ENCODE measurements at regions not wholly inside any gene's neighbourhood (a gene's known extent, or its start where the extent isn't known, plus 50 kb on each side); places are given as distances from the start of the nearest gene placed in this dataset.

DNA sequence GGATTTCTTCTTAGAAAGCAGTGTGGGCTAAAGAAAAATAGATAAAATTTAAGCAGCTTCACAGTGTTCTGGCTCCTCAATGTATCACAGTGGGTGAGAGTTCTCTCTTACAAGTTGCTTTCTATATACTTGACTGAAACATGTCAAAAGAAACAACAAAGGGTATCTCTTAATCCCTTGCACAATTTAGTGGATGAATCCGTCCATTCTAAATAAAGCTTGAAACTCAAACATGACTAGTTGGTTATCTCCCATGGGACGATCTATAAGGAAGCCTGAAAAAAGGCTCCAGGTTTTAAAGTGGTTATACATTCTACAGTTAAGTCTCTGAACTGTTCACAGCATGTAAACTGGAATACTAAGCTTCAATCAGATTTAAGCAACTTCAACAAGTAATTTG, 993.1 kb upstream of the CNTN5 start:
- DNase-seq (ENCODE audit: insufficient read length, low spot score) (no peak), FAIRE-seq (no peak)
- TF ChIP-seq TAF1 (IDR thresholded peaks at IDR 0.05; ENCODE audit: low read depth, low read length) (no peak), POLR2AphosphoS5 (IDR thresholded peaks at IDR 0.05; ENCODE audit: low read depth, low read length) (no peak), SPI1 (IDR thresholded peaks at IDR 0.05; ENCODE audit: low read depth, low read length) (no peak), PAX5 (IDR thresholded peaks at IDR 0.05; ENCODE audit: insufficient read depth, low read length, severe bottlenecking) (no peak), POLR2A (IDR thresholded peaks at IDR 0.05; ENCODE audit: low read depth, low read length) (no peak), POU2F2 (IDR thresholded peaks at IDR 0.05; ENCODE audit: low read depth, low read length) (no peak)

DNA sequence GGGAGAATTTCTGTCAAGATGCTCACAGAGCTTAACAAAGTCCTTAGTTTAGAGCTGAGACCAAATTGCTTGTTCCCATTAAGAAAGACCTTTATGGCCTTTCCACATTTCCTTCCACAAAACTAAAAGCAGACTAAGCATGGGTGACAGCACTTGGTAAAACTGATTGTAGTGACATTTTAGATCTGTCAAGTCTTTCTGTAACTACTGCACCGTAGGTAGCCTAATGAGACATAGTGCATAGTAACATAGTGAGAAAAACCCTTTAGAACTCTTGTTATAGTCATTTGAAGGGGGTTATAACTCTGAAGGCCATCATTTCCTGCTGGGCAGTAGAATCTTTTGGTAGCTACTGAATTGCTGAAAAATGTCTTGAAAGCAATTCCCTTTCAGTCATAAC, 990.9 kb upstream of the CNTN5 start:
- no peak for TF ChIP-seq POU2F2 (IDR thresholded peaks at IDR 0.05; ENCODE audit: low read depth, low read length)
- TF ChIP-seq SPI1 (IDR thresholded peaks at IDR 0.05; ENCODE audit: low read depth, low read length) = no peak
- TF ChIP-seq TAF1 (IDR thresholded peaks at IDR 0.05; ENCODE audit: low read depth, low read length) = no peak
- no peak for TF ChIP-seq PAX5 (IDR thresholded peaks at IDR 0.05; ENCODE audit: insufficient read depth, low read length, severe bottlenecking)
- no peak for TF ChIP-seq POLR2AphosphoS5 (IDR thresholded peaks at IDR 0.05; ENCODE audit: low read depth, low read length)
- no peak for TF ChIP-seq POLR2A (IDR thresholded peaks at IDR 0.05; ENCODE audit: low read depth, low read length)
- DNase-seq (ENCODE audit: insufficient read length, low spot score) (no peak), FAIRE-seq (no peak)

DNA sequence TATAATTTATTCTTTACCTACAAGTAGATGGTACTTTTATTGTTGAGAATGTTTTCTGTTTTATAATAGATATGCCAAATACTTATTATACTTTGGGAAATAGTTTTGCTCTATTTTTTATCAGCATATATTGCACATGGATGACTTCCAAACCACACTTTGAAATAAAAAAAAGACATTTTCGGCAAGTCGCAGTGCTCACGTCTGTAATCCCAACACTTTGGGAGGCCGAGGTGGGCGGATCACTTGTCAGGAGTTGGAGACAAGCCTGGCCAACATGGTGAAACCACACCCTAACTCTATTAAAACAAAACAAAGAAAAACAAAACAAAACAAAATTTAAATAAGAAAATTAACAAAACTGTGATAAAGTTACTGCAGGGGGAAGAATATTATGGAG, 983.9 kb upstream of the CNTN5 start:
- no peak for DNase-seq (ENCODE audit: insufficient read length, low spot score)
- FAIRE-seq = no peak
- no peak for TF ChIP-seq POLR2AphosphoS5 (IDR thresholded peaks at IDR 0.05; ENCODE audit: low read depth, low read length)
- TF ChIP-seq PAX5 (IDR thresholded peaks at IDR 0.05; ENCODE audit: insufficient read depth, low read length, severe bottlenecking) = no peak
- TF ChIP-seq POU2F2 (IDR thresholded peaks at IDR 0.05; ENCODE audit: low read depth, low read length) = no peak
- no peak for TF ChIP-seq TAF1 (IDR thresholded peaks at IDR 0.05; ENCODE audit: low read depth, low read length)
- TF ChIP-seq POLR2A (IDR thresholded peaks at IDR 0.05; ENCODE audit: low read depth, low read length) = no peak
- TF ChIP-seq SPI1 (IDR thresholded peaks at IDR 0.05; ENCODE audit: low read depth, low read length) = no peak

- FAIRE-seq = no peak
- no peak for TF ChIP-seq POLR2A (IDR thresholded peaks at IDR 0.05; ENCODE audit: low read depth, low read length)
- TF ChIP-seq TAF1 (IDR thresholded peaks at IDR 0.05; ENCODE audit: low read depth, low read length) = no peak
- TF ChIP-seq SPI1 (IDR thresholded peaks at IDR 0.05; ENCODE audit: low read depth, low read length) = no peak
- TF ChIP-seq POLR2AphosphoS5 (IDR thresholded peaks at IDR 0.05; ENCODE audit: low read depth, low read length) = no peak
- TF ChIP-seq PAX5 (IDR thresholded peaks at IDR 0.05; ENCODE audit: insufficient read depth, low read length, severe bottlenecking) = no peak
- TF ChIP-seq POU2F2 (IDR thresholded peaks at IDR 0.05; ENCODE audit: low read depth, low read length) = no peak
- no peak for DNase-seq (ENCODE audit: insufficient read length, low spot score)
Measured at GRCh38 chr11:98040061-98040808, 980.5 kb upstream of the CNTN5 start.

DNA sequence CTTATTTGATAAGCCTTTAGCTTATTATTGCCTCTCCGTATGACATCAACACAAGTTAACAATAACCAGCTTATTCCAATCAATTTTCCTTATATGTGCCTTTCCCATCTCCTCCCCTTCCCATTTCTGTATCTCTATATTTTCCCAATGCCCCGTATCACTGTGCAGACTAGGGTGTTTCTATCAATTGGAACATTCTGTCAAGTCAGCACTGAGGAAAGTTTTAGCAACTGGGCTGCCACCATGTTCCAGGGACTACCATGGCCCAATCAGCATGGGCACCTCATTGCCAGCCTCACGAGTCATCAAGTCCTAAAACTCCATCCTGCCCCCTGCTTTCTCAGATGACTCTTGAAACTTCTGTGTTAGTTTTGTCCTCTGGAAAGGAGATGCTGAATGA, 973.1 kb upstream of the CNTN5 start:
- no peak for FAIRE-seq
- no peak for DNase-seq (ENCODE audit: insufficient read length, low spot score)
- TF ChIP-seq POLR2AphosphoS5 (IDR thresholded peaks at IDR 0.05; ENCODE audit: low read depth, low read length) = no peak
- no peak for TF ChIP-seq POLR2A (IDR thresholded peaks at IDR 0.05; ENCODE audit: low read depth, low read length)
- no peak for TF ChIP-seq SPI1 (IDR thresholded peaks at IDR 0.05; ENCODE audit: low read depth, low read length)
- TF ChIP-seq POU2F2 (IDR thresholded peaks at IDR 0.05; ENCODE audit: low read depth, low read length) = no peak
- TF ChIP-seq PAX5 (IDR thresholded peaks at IDR 0.05; ENCODE audit: insufficient read depth, low read length, severe bottlenecking) = no peak
- TF ChIP-seq TAF1 (IDR thresholded peaks at IDR 0.05; ENCODE audit: low read depth, low read length) = no peak

GRCh38 chr11:98053851-98054250, 966.9 kb upstream of the CNTN5 start:
- TF ChIP-seq TAF1 (IDR thresholded peaks at IDR 0.05; ENCODE audit: low read depth, low read length) = no peak
- TF ChIP-seq POLR2AphosphoS5 (IDR thresholded peaks at IDR 0.05; ENCODE audit: low read depth, low read length) = no peak
- no peak for TF ChIP-seq PAX5 (IDR thresholded peaks at IDR 0.05; ENCODE audit: insufficient read depth, low read length, severe bottlenecking)
- no peak for TF ChIP-seq POU2F2 (IDR thresholded peaks at IDR 0.05; ENCODE audit: low read depth, low read length)
- no peak for TF ChIP-seq POLR2A (IDR thresholded peaks at IDR 0.05; ENCODE audit: low read depth, low read length)
- TF ChIP-seq SPI1 (IDR thresholded peaks at IDR 0.05; ENCODE audit: low read depth, low read length) = no peak
- FAIRE-seq = no peak
- no peak for DNase-seq (ENCODE audit: insufficient read length, low spot score)

- FAIRE-seq (no peak), DNase-seq (ENCODE audit: insufficient read length, low spot score) (no peak)
- TF ChIP-seq POU2F2 (IDR thresholded peaks at IDR 0.05; ENCODE audit: low read depth, low read length) (no peak), TAF1 (IDR thresholded peaks at IDR 0.05; ENCODE audit: low read depth, low read length) (no peak), SPI1 (IDR thresholded peaks at IDR 0.05; ENCODE audit: low read depth, low read length) (no peak), POLR2A (IDR thresholded peaks at IDR 0.05; ENCODE audit: low read depth, low read length) (no peak), POLR2AphosphoS5 (IDR thresholded peaks at IDR 0.05; ENCODE audit: low read depth, low read length) (no peak), PAX5 (IDR thresholded peaks at IDR 0.05; ENCODE audit: insufficient read depth, low read length, severe bottlenecking) (no peak)
Measured at GRCh38 chr11:98056945-98057344, 963.8 kb upstream of the CNTN5 start.

DNA sequence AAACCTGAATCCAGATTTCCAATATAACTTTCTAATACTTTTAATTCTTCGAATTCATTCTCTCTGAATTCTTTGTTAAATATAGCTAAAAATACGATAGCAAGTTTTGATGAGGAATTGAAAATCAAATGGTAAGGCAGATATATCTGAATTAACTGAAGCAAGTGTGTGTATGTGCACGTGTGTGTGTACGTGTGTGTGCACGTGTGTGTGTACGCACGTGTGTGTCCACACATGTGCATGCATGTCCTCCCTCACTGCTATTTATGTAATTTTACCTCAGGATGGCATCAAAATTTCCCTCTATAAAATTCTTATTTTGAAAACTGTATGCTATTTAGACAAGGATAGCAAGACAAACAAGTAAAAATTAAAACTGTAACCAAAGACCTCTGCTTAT, 961.3 kb upstream of the CNTN5 start:
- DNase-seq (ENCODE audit: insufficient read length, low spot score) (no peak), FAIRE-seq (no peak)
- TF ChIP-seq POLR2AphosphoS5 (IDR thresholded peaks at IDR 0.05; ENCODE audit: low read depth, low read length) = no peak
- no peak for TF ChIP-seq POU2F2 (IDR thresholded peaks at IDR 0.05; ENCODE audit: low read depth, low read length)
- no peak for TF ChIP-seq POLR2A (IDR thresholded peaks at IDR 0.05; ENCODE audit: low read depth, low read length)
- no peak for TF ChIP-seq SPI1 (IDR thresholded peaks at IDR 0.05; ENCODE audit: low read depth, low read length)

DNA sequence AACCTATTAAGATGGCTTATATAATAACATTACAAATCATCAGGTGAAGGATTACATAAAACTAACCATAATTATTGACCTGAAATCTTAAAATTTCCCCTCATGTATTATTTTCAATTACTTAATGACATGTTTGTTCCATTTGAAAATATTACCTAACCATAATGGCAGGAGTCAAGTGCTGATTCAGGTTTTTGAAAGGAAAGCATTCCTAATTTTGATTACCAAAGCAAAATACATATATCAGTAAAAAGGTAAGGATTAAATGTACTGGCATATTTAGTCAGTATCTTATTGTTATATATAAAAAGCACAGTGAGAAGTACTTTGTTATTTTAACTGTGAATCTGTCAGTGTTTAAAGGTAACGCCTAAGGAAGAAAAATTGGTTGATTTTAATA, 960.0 kb upstream of the CNTN5 start:
- DNase-seq (ENCODE audit: insufficient read length, low spot score) (no peak), FAIRE-seq (no peak)

More for the DNA sequence above, 960.0 kb upstream of the CNTN5 start:
- TF ChIP-seq TAF1 (IDR thresholded peaks at IDR 0.05; ENCODE audit: low read depth, low read length) = no peak
- no peak for TF ChIP-seq POLR2A (IDR thresholded peaks at IDR 0.05; ENCODE audit: low read depth, low read length)
- TF ChIP-seq POLR2AphosphoS5 (IDR thresholded peaks at IDR 0.05; ENCODE audit: low read depth, low read length) = no peak
- no peak for TF ChIP-seq PAX5 (IDR thresholded peaks at IDR 0.05; ENCODE audit: insufficient read depth, low read length, severe bottlenecking)
- no peak for TF ChIP-seq SPI1 (IDR thresholded peaks at IDR 0.05; ENCODE audit: low read depth, low read length)
- TF ChIP-seq POU2F2 (IDR thresholded peaks at IDR 0.05; ENCODE audit: low read depth, low read length) = no peak

Measured in GM12891 (cell line).